ENCODE measurements at regions not wholly inside any gene's neighbourhood (a gene's known extent, or its start where the extent isn't known, plus 50 kb on each side); places are given as distances from the start of the nearest gene placed in this dataset.

DNA sequence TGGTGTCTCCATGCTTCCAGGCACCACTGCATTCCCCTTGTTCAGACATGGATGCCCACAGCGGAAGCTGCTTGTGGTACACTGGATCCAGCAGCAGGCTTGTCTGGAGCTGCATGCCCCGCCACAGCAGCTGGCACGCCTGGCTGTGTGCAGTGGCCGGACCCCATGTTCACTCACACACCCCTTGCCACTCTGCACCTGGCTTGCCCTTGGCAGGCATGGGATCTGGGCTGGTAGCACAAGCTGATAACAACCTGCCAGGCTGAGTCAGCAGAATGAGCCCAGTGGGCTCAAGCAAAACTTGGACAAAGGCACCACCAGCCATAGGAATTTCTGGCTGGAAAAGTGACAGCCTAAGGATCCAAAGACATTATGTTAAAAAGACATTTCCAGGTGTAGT lies 91.8 kb upstream of the TMEM168 start:
- POLR2A ChIA-PET: interaction anchor here (0.7 kb wide), 1 partner anchor 58 kb away, joined by 3 read pairs; a partner anchor contains a TSS
- TF ChIP-seq, protein P1, sequence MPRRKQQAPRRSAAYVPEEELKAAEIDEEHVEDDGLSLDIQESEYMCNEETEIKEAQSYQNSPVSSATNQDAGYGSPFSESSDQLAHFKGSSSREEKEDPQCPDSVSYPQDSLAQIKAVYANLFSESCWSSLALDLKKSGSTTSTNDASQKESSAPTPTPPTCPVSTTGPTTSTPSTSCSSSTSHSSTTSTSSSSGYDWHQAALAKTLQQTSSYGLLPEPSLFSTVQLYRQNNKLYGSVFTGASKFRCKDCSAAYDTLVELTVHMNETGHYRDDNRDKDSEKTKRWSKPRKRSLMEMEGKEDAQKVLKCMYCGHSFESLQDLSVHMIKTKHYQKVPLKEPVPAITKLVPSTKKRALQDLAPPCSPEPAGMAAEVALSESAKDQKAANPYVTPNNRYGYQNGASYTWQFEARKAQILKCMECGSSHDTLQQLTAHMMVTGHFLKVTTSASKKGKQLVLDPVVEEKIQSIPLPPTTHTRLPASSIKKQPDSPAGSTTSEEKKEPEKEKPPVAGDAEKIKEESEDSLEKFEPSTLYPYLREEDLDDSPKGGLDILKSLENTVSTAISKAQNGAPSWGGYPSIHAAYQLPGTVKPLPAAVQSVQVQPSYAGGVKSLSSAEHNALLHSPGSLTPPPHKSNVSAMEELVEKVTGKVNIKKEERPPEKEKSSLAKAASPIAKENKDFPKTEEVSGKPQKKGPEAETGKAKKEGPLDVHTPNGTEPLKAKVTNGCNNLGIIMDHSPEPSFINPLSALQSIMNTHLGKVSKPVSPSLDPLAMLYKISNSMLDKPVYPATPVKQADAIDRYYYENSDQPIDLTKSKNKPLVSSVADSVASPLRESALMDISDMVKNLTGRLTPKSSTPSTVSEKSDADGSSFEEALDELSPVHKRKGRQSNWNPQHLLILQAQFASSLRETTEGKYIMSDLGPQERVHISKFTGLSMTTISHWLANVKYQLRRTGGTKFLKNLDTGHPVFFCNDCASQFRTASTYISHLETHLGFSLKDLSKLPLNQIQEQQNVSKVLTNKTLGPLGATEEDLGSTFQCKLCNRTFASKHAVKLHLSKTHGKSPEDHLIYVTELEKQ (tag by site-specific recombination; IDR thresholded peaks at IDR 0.05; ENCODE audit: borderline replicate concordance): no peak
- TF ChIP-seq, protein P2, sequence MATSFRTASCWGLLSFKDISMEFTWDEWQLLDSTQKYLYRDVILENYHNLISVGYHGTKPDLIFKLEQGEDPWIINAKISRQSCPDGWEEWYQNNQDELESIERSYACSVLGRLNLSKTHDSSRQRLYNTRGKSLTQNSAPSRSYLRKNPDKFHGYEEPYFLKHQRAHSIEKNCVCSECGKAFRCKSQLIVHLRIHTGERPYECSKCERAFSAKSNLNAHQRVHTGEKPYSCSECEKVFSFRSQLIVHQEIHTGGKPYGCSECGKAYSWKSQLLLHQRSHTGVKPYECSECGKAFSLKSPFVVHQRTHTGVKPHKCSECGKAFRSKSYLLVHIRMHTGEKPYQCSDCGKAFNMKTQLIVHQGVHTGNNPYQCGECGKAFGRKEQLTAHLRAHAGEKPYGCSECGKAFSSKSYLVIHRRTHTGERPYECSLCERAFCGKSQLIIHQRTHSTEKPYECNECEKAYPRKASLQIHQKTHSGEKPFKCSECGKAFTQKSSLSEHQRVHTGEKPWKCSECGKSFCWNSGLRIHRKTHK (tag by site-specific recombination; IDR thresholded peaks at IDR 0.05): no peak
- TF ChIP-seq ZNF391 (tag by site-specific recombination; IDR thresholded peaks at IDR 0.05; ENCODE audit: borderline replicate concordance, low read depth): no peak

DNA sequence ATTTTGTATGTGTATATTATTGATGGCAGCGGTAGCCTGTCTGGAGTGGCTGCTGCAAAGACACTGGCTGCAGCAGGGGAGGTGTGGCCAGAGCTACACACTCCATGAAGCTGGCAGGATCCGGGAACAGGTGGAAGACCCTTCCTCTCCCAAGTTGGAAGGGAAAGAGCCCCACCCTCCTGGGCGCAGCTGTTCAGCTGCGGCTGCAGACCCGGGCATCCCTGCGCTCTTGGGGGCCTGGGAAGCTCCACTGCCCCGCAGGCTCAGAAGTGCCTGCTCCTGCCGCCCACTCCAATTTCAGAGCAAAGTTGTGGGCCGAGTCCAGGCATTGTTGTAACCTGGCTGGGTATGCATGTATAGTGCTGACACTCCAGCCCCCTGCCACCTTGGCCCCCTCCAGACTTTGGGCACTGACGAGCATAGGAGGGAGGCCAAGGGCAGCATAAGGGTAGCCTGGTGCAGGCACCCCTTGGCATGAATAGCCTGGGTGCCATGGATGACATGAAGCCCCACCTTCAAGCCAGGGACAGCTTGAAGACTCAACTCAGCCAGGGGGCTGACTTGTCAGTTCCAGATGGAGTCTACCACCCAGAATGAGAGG lies 90.7 kb upstream of the TMEM168 start:
- Histone ChIP-seq H3K9me3 (ENCODE audit: control insufficient read depth, insufficient read depth, low read depth, low read length) (no peaks in the 10 kb centered on the region), H3K4me1 (ENCODE audit: control insufficient read depth, insufficient read depth, low read length) (no peaks in the 10 kb centered on the region), H3K4me3 (ENCODE audit: low read depth, low read length) (no peak overlapping the region), H3K36me3 (ENCODE audit: control insufficient read depth in 2 of 2, insufficient read depth in 1 of 2, low read length in 2 of 2) (peaks cover 0 to 4% of the 10 kb centered on the region in 2 experiments; a peak in 1 of 3 replicates), H3K27ac (ENCODE audit: extremely low read depth, low read depth, low read length) (no peak overlapping the region)
- TF ChIP-seq, protein P3, sequence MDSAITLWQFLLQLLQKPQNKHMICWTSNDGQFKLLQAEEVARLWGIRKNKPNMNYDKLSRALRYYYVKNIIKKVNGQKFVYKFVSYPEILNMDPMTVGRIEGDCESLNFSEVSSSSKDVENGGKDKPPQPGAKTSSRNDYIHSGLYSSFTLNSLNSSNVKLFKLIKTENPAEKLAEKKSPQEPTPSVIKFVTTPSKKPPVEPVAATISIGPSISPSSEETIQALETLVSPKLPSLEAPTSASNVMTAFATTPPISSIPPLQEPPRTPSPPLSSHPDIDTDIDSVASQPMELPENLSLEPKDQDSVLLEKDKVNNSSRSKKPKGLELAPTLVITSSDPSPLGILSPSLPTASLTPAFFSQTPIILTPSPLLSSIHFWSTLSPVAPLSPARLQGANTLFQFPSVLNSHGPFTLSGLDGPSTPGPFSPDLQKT (IDR thresholded peaks at IDR 0.05; ENCODE audit: borderline replicate concordance, low read depth, low read length): no peak
- no peak for TF ChIP-seq ZNF2 (tag by site-specific recombination; IDR thresholded peaks at IDR 0.05)
- TF ChIP-seq HOXC10 (CRISPR knock-in tag; IDR thresholded peaks at IDR 0.05): no peak
- TF ChIP-seq KLF10 (tag by site-specific recombination; IDR thresholded peaks at IDR 0.05): no peak
- TF ChIP-seq ZNF274 (IDR thresholded peaks at IDR 0.05; ENCODE audit: low read length): no peak
- no peak for TF ChIP-seq ZNF274 (tag by site-specific recombination; IDR thresholded peaks at IDR 0.05; ENCODE audit: borderline replicate concordance)
- no peak for TF ChIP-seq ZNF423 (tag by site-specific recombination; IDR thresholded peaks at IDR 0.05)
- TF ChIP-seq ZNF157 (tag by site-specific recombination; IDR thresholded peaks at IDR 0.05): no peak
- TF ChIP-seq, protein P4, sequence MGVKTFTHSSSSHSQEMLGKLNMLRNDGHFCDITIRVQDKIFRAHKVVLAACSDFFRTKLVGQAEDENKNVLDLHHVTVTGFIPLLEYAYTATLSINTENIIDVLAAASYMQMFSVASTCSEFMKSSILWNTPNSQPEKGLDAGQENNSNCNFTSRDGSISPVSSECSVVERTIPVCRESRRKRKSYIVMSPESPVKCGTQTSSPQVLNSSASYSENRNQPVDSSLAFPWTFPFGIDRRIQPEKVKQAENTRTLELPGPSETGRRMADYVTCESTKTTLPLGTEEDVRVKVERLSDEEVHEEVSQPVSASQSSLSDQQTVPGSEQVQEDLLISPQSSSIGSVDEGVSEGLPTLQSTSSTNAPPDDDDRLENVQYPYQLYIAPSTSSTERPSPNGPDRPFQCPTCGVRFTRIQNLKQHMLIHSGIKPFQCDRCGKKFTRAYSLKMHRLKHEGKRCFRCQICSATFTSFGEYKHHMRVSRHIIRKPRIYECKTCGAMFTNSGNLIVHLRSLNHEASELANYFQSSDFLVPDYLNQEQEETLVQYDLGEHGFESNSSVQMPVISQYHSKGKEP (tag by site-specific recombination; IDR thresholded peaks at IDR 0.05): no peak
- no peak for TF ChIP-seq TCF7L2 (IDR thresholded peaks at IDR 0.05; ENCODE audit: borderline replicate concordance, low read depth, low read length)
- TF ChIP-seq, protein P5, sequence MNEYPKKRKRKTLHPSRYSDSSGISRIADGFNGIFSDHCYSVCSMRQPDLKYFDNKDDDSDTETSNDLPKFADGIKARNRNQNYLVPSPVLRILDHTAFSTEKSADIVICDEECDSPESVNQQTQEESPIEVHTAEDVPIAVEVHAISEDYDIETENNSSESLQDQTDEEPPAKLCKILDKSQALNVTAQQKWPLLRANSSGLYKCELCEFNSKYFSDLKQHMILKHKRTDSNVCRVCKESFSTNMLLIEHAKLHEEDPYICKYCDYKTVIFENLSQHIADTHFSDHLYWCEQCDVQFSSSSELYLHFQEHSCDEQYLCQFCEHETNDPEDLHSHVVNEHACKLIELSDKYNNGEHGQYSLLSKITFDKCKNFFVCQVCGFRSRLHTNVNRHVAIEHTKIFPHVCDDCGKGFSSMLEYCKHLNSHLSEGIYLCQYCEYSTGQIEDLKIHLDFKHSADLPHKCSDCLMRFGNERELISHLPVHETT (tag by site-specific recombination; IDR thresholded peaks at IDR 0.05): no peak
- TF ChIP-seq ZEB2 (tag by site-specific recombination; IDR thresholded peaks at IDR 0.05): no peak
- no peak for TF ChIP-seq ZFP3 (tag by site-specific recombination; IDR thresholded peaks at IDR 0.05; ENCODE audit: low read depth)
- TF ChIP-seq KLF16 (tag by site-specific recombination; IDR thresholded peaks at IDR 0.05): no peak
- no peak for TF ChIP-seq ZNF155 (tag by site-specific recombination; IDR thresholded peaks at IDR 0.05)
- TF ChIP-seq ZNF791 (tag by site-specific recombination; IDR thresholded peaks at IDR 0.05): no peak
- no peak for TF ChIP-seq GLIS1 (tag by site-specific recombination; IDR thresholded peaks at IDR 0.05)
- TF ChIP-seq SP7 (tag by site-specific recombination; IDR thresholded peaks at IDR 0.05): no peak
- POLR2A ChIA-PET: interaction anchor here (0.7 kb wide), 1 partner anchor 59 kb away, joined by 3 read pairs; a partner anchor contains a TSS
- CTCF ChIA-PET: interaction anchor here (1.0 kb wide), 1 partner anchor 18 kb away, joined by 4 read pairs; no protein-coding TSS in a partner anchor

More for the DNA sequence above, 91.8 kb upstream of the TMEM168 start:
- H3K27ac ChIP-seq (ENCODE audit: extremely low read depth, low read depth, low read length): no peak overlapping the region
- CTCF ChIA-PET: no interaction called here
- H3K36me3 ChIP-seq (ENCODE audit: control insufficient read depth in 2 of 2, insufficient read depth in 1 of 2, low read length in 2 of 2): peaks cover 0 to 4% of the 10 kb centered on the region in 2 experiments; a peak in 1 of 3 replicates
- H3K9me3 ChIP-seq (ENCODE audit: control insufficient read depth, insufficient read depth, low read depth, low read length): no peaks in the 10 kb centered on the region
- no peaks in the 10 kb centered on the region for H3K4me1 ChIP-seq (ENCODE audit: control insufficient read depth, insufficient read depth, low read length)
- no peak overlapping the region for H3K4me3 ChIP-seq (ENCODE audit: low read depth, low read length)
